Neural cell (in vitro differentiated cells): ENCODE measurements at regions not wholly inside any gene's neighbourhood (a gene's known extent, or its start where the extent isn't known, plus 50 kb on each side); places are given as distances from the start of the nearest gene placed in this dataset.

Source experiments
- EP300 ChIP-seq: fragments of 450-650 bp; conservative IDR thresholded peaks from 2 replicates; pipeline ENCODE4 v1.6.1; 2014; ENCODE audit warnings: antibody characterized with exemption, mild to moderate bottlenecking, moderate library complexity; ENCODE audit not compliant: poor library complexity, severe bottlenecking
- TF ChIP-seq, protein P1 (sequence below): fragments of 450-650 bp; IDR thresholded peaks from 2 replicates; pipeline ENCODE4 v1.5.1; 2014; ENCODE audit warnings: antibody characterized with exemption, mild to moderate bottlenecking, moderate library complexity; ENCODE audit not compliant: poor library complexity, severe bottlenecking
- TF ChIP-seq, protein P2 (sequence below): IDR thresholded peaks from 2 replicates; pipeline ENCODE4 v1.6.1; 2012; ENCODE audit warnings: borderline replicate concordance

DNA sequence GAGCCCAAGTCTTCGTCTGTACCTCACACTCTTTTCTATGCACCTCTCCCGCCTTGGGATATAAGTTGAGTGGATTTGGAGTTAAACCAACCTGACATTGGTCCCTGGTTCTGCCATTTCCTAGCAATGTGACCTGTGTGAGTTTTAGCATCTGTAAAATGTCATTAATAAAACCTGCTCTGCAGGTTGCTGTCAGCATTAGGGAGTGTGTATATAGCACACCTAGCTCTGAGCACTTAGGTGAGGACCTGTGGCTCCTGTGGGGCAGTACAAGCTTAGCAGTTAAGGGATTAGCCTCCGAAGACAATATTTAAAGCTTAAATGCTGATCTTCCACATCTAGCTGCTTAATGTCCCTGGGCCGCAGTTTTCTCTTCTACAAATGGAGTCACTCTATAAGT lies 248.0 kb downstream of the TMEM114 start:
- TF ChIP-seq, protein P1, sequence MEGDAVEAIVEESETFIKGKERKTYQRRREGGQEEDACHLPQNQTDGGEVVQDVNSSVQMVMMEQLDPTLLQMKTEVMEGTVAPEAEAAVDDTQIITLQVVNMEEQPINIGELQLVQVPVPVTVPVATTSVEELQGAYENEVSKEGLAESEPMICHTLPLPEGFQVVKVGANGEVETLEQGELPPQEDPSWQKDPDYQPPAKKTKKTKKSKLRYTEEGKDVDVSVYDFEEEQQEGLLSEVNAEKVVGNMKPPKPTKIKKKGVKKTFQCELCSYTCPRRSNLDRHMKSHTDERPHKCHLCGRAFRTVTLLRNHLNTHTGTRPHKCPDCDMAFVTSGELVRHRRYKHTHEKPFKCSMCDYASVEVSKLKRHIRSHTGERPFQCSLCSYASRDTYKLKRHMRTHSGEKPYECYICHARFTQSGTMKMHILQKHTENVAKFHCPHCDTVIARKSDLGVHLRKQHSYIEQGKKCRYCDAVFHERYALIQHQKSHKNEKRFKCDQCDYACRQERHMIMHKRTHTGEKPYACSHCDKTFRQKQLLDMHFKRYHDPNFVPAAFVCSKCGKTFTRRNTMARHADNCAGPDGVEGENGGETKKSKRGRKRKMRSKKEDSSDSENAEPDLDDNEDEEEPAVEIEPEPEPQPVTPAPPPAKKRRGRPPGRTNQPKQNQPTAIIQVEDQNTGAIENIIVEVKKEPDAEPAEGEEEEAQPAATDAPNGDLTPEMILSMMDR = no peak
- TF ChIP-seq, protein P2, sequence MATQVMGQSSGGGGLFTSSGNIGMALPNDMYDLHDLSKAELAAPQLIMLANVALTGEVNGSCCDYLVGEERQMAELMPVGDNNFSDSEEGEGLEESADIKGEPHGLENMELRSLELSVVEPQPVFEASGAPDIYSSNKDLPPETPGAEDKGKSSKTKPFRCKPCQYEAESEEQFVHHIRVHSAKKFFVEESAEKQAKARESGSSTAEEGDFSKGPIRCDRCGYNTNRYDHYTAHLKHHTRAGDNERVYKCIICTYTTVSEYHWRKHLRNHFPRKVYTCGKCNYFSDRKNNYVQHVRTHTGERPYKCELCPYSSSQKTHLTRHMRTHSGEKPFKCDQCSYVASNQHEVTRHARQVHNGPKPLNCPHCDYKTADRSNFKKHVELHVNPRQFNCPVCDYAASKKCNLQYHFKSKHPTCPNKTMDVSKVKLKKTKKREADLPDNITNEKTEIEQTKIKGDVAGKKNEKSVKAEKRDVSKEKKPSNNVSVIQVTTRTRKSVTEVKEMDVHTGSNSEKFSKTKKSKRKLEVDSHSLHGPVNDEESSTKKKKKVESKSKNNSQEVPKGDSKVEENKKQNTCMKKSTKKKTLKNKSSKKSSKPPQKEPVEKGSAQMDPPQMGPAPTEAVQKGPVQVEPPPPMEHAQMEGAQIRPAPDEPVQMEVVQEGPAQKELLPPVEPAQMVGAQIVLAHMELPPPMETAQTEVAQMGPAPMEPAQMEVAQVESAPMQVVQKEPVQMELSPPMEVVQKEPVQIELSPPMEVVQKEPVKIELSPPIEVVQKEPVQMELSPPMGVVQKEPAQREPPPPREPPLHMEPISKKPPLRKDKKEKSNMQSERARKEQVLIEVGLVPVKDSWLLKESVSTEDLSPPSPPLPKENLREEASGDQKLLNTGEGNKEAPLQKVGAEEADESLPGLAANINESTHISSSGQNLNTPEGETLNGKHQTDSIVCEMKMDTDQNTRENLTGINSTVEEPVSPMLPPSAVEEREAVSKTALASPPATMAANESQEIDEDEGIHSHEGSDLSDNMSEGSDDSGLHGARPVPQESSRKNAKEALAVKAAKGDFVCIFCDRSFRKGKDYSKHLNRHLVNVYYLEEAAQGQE = no peak
- no peak for TF ChIP-seq EP300
